ENCODE measurements at regions not wholly inside any gene's neighbourhood (a gene's known extent, or its start where the extent isn't known, plus 50 kb on each side); places are given as distances from the start of the nearest gene placed in this dataset.

DNA sequence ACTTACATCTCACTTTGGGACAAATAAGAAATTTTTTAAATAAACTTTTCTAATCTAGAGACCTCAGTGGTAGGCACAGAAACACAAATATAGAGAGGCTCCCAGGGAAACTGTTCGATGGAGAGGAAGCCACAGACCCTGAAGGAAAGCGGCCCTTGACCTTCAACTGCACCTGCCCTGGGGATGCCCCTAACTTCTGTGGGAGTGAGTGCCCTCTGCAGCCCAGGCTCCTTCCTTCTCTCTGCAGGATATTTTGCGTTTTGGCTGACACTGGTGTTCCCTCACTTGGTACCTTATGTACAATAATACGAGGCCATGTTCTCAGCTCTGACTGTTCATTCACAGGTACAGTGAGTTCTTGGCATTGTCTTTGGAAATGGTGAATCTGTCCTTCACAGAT lies 64.8 kb upstream of the MAL start:
- Histone ChIP-seq H3K9me3 (ENCODE audit: low read length) (no peaks in the 10 kb centered on the region), H2AFZ (ENCODE audit: low read length) (no peak overlapping the region), H3K4me2 (ENCODE audit: low read length) (no peak overlapping the region), H3K9me2 (ENCODE audit: insufficient read depth, low read length) (no peaks in the 10 kb centered on the region), H3K79me2 (ENCODE audit: insufficient read depth, low read depth, low read length) (no peaks in the 10 kb centered on the region), H3K27ac (ENCODE audit: low read depth, low read length, poor library complexity, severe bottlenecking) (no peak overlapping the region), H3K36me3 (ENCODE audit: insufficient read depth, low read length) (no peaks in the 10 kb centered on the region), H3K4me1 (ENCODE audit: insufficient read depth, low read length, poor library complexity, severe bottlenecking) (no peaks in the 10 kb centered on the region), H3K4me3 (ENCODE audit: low read depth, low read length, poor library complexity, severe bottlenecking) (no peak overlapping the region), H4K20me1 (ENCODE audit: insufficient read depth, low read length) (no peaks in the 10 kb centered on the region)
- TF ChIP-seq EZH2phosphoT487 (IDR thresholded peaks at IDR 0.05; ENCODE audit: borderline replicate concordance, low read depth, low read length) = no peak
- TF ChIP-seq, protein P1, sequence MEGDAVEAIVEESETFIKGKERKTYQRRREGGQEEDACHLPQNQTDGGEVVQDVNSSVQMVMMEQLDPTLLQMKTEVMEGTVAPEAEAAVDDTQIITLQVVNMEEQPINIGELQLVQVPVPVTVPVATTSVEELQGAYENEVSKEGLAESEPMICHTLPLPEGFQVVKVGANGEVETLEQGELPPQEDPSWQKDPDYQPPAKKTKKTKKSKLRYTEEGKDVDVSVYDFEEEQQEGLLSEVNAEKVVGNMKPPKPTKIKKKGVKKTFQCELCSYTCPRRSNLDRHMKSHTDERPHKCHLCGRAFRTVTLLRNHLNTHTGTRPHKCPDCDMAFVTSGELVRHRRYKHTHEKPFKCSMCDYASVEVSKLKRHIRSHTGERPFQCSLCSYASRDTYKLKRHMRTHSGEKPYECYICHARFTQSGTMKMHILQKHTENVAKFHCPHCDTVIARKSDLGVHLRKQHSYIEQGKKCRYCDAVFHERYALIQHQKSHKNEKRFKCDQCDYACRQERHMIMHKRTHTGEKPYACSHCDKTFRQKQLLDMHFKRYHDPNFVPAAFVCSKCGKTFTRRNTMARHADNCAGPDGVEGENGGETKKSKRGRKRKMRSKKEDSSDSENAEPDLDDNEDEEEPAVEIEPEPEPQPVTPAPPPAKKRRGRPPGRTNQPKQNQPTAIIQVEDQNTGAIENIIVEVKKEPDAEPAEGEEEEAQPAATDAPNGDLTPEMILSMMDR (conservative IDR thresholded peaks at IDR 0.05; ENCODE audit: low read length) = no peak
- no TSS peak for BruUV-seq (replicated peaks)
- POLR2A ChIA-PET = no interaction called here
- DNase-seq (ENCODE audit: low spot score) = no peak
- CTCF ChIA-PET (ENCODE audit: unreplicated experiment) = no interaction called here
- intact Hi-C loops (cut with micrococcal nuclease; ENCODE audit: unreplicated experiment) = no loop called here

DNA sequence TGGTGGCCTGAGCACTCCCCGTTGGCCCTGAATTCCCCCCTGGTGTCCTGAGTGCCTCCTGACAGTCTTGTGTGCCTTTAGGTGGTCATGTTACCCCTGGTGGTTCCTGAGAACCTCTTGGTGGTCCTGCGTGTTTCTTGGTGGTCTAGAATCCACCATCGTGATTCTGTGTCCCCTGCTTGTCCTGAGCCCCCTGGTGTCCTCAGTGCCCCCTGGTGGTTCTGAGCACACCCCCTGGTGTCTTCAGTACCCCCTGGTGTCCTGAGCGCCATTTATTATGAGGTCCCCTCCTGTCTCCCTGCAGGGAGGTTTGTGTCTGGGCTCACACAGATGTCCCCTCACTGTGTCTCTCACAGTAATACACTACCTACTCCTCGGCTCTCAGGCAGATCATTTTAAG lies 61.3 kb upstream of the MAL start:
- intact Hi-C loops (cut with micrococcal nuclease; ENCODE audit: unreplicated experiment) = no loop called here
- Histone ChIP-seq H3K9me3 (ENCODE audit: low read length) (no peaks in the 10 kb centered on the region), H2AFZ (ENCODE audit: low read length) (no peak overlapping the region), H3K4me1 (ENCODE audit: insufficient read depth, low read length, poor library complexity, severe bottlenecking) (no peaks in the 10 kb centered on the region), H4K20me1 (ENCODE audit: insufficient read depth, low read length) (no peaks in the 10 kb centered on the region), H3K4me2 (ENCODE audit: low read length) (no peak overlapping the region), H3K9me2 (ENCODE audit: insufficient read depth, low read length) (no peaks in the 10 kb centered on the region), H3K36me3 (ENCODE audit: insufficient read depth, low read length) (no peaks in the 10 kb centered on the region), H3K79me2 (ENCODE audit: insufficient read depth, low read depth, low read length) (no peaks in the 10 kb centered on the region), H3K4me3 (ENCODE audit: low read depth, low read length, poor library complexity, severe bottlenecking) (no peak overlapping the region), H3K27ac (ENCODE audit: low read depth, low read length, poor library complexity, severe bottlenecking) (no peak overlapping the region)
- CTCF ChIA-PET (ENCODE audit: unreplicated experiment) = no interaction called here
- no peak for TF ChIP-seq EZH2phosphoT487 (IDR thresholded peaks at IDR 0.05; ENCODE audit: borderline replicate concordance, low read depth, low read length)
- TF ChIP-seq, protein P1 (conservative IDR thresholded peaks at IDR 0.05; ENCODE audit: low read length) = no peak
- BruUV-seq (replicated peaks) = no TSS peak
- DNase-seq (ENCODE audit: low spot score) = no peak
- POLR2A ChIA-PET = no interaction called here

DNA sequence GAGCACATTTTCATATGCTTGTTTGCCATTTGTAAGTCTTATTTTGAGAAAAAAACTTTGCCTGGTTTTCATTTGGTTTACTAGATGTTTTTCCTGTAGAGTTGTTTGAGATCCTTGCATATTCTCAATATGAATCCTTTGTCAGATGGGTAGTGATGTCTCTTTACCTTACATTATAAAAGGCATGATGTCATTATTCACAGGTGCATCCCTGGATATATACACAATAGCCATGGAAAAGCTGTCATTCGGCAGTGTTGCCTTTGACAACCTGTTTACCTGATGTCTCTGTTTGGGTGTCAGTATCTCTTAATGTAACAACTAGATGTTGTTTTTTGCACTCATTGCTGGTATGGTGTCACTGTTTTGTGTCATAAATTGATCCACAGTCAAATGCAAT lies 58.8 kb upstream of the MAL start:
- TF ChIP-seq, protein P1 (conservative IDR thresholded peaks at IDR 0.05; ENCODE audit: low read length) = no peak
- no peak for TF ChIP-seq EZH2phosphoT487 (IDR thresholded peaks at IDR 0.05; ENCODE audit: borderline replicate concordance, low read depth, low read length)
- intact Hi-C loops (cut with micrococcal nuclease; ENCODE audit: unreplicated experiment) = no loop called here
- no TSS peak for BruUV-seq (replicated peaks)
- no peak for DNase-seq (ENCODE audit: low spot score)
- no peaks in the 10 kb centered on the region for H4K20me1 ChIP-seq (ENCODE audit: insufficient read depth, low read length)
- H2AFZ ChIP-seq (ENCODE audit: low read length) = no peak overlapping the region
- POLR2A ChIA-PET = no interaction called here
- H3K79me2 ChIP-seq (ENCODE audit: insufficient read depth, low read depth, low read length) = no peaks in the 10 kb centered on the region
- H3K9me3 ChIP-seq (ENCODE audit: low read length) = no peaks in the 10 kb centered on the region
- CTCF ChIA-PET (ENCODE audit: unreplicated experiment) = no interaction called here
- H3K27ac ChIP-seq (ENCODE audit: low read depth, low read length, poor library complexity, severe bottlenecking) = no peak overlapping the region
- no peaks in the 10 kb centered on the region for H3K9me2 ChIP-seq (ENCODE audit: insufficient read depth, low read length)
- H3K4me1 ChIP-seq (ENCODE audit: insufficient read depth, low read length, poor library complexity, severe bottlenecking) = no peaks in the 10 kb centered on the region
- no peaks in the 10 kb centered on the region for H3K36me3 ChIP-seq (ENCODE audit: insufficient read depth, low read length)
- no peak overlapping the region for H3K4me2 ChIP-seq (ENCODE audit: low read length)
- no peak overlapping the region for H3K4me3 ChIP-seq (ENCODE audit: low read depth, low read length, poor library complexity, severe bottlenecking)

All from OCI-LY7 (cell line).